DOHH2 (cell line): ENCODE measurements at regions not wholly inside any gene's neighbourhood (a gene's known extent, or its start where the extent isn't known, plus 50 kb on each side); places are given as distances from the start of the nearest gene placed in this dataset.

Experiments used
- H3F3A ChIP-seq: fragments of 200-600 bp; sonication (generic), shearing (Covaris generic); 2 replicates; pipeline ENCODE4 v1.6.0; 2016; ENCODE audit warnings: antibody characterized with exemption, mild to moderate bottlenecking; ENCODE audit not compliant: control insufficient read depth, insufficient read depth
- H3K27ac ChIP-seq: fragments of 200-600 bp; sonication (generic); 2 replicates; pipeline ENCODE4 v1.5.1; 2014; ENCODE audit warnings: low read depth, mild to moderate bottlenecking, low read length, moderate library complexity
- H3K27me3 ChIP-seq: fragments of 200-600 bp; sonication (generic); 2 replicates; pipeline ENCODE4 v1.6.1; 2014; ENCODE audit warnings: mild to moderate bottlenecking, low read length, mixed read lengths; ENCODE audit not compliant: control insufficient read depth
- H3K36me3 ChIP-seq: fragments of 200-600 bp; sonication (generic); 2 replicates; pipeline ENCODE4 v1.6.1; 2014; ENCODE audit warnings: mild to moderate bottlenecking, low read length, moderate library complexity, mixed read lengths; ENCODE audit not compliant: control insufficient read depth
- H3K4me1 ChIP-seq: fragments of 200-600 bp; sonication (generic); 2 replicates; pipeline ENCODE4 v1.6.1; 2014; ENCODE audit warnings: mild to moderate bottlenecking, low read length, mixed read lengths; ENCODE audit not compliant: control insufficient read depth
- H3K4me2 ChIP-seq: fragments of 200-600 bp; sonication (generic); 2 replicates; pipeline ENCODE4 v1.6.0; 2014; ENCODE audit warnings: mild to moderate bottlenecking, low read length, moderate library complexity
- H3K4me3 ChIP-seq: fragments of 200-600 bp; sonication (generic); 2 replicates; pipeline ENCODE4 v1.5.1; 2014; ENCODE audit warnings: mild to moderate bottlenecking, low read length, mixed read lengths
- H3K79me2 ChIP-seq: fragments of 200-600 bp; sonication (generic); 2 replicates; pipeline ENCODE4 v1.6.1; 2014; ENCODE audit warnings: mild to moderate bottlenecking, low read length, mixed read lengths; ENCODE audit not compliant: control insufficient read depth
- H3K9me2 ChIP-seq: fragments of 200-600 bp; sonication (generic); replicated peaks from 2 replicates; pipeline ENCODE4 v1.6.1; 2014; ENCODE audit warnings: mild to moderate bottlenecking, low read length, mixed read lengths; ENCODE audit not compliant: control insufficient read depth
- H3K9me3 ChIP-seq: fragments of 200-600 bp; sonication (generic); 2 replicates; pipeline ENCODE4 v1.6.1; 2014; ENCODE audit warnings: antibody characterized with exemption, low read length, mixed read lengths; ENCODE audit not compliant: control insufficient read depth, insufficient read depth
- H4K20me1 ChIP-seq: fragments of 200-600 bp; sonication (generic); 2 replicates; pipeline ENCODE4 v1.6.0; 2014; ENCODE audit warnings: low read depth, mild to moderate bottlenecking, antibody characterized with exemption, low read length, moderate library complexity; ENCODE audit not compliant: control insufficient read depth, insufficient read depth
- CTCF ChIP-seq: fragments of 200-600 bp; sonication (generic); IDR thresholded peaks from one replicate; pipeline ENCODE4 v1.5.1; 2014; ENCODE audit warnings: antibody characterized with exemption, mild to moderate bottlenecking, low read depth, low read length; ENCODE audit not compliant: poor library complexity, severe bottlenecking
- EZH2phosphoT487 ChIP-seq: fragments of 200-600 bp; sonication (generic); IDR thresholded peaks from 2 replicates; pipeline ENCODE4 v1.6.1; 2017; ENCODE audit warnings: borderline replicate concordance, mild to moderate bottlenecking, antibody characterized with exemption, low read length, moderate library complexity, mixed read lengths

GRCh38 chr13:80671773-80672172 is 330.8 kb upstream of the SPRY2 start:
- Histone ChIP-seq H4K20me1 (no peaks in the 10 kb centered on the region), H3K36me3 (no peaks in the 10 kb centered on the region), H3K27me3 (no peaks in the 10 kb centered on the region), H3K4me1 (no peaks in the 10 kb centered on the region), H3K9me3 (no peaks in the 10 kb centered on the region), H3F3A (no peaks in the 10 kb centered on the region), H3K9me2 (no peaks in the 10 kb centered on the region), H3K27ac (no peak overlapping the region), H3K79me2 (no peaks in the 10 kb centered on the region), H3K4me3 (no peak overlapping the region), H3K4me2 (no peak overlapping the region)
- TF ChIP-seq EZH2phosphoT487 (no peak), CTCF (no peak)

- no peaks in the 10 kb centered on the region for H3K9me3 ChIP-seq
- H3K79me2 ChIP-seq, result no peaks in the 10 kb centered on the region
- H3K36me3 ChIP-seq, result no peaks in the 10 kb centered on the region
- no peak overlapping the region for H3K27ac ChIP-seq
- TF ChIP-seq CTCF (no peak), EZH2phosphoT487 (no peak)
- H3F3A ChIP-seq, result no peaks in the 10 kb centered on the region
- no peaks in the 10 kb centered on the region for H3K4me1 ChIP-seq
- no peaks in the 10 kb centered on the region for H4K20me1 ChIP-seq
- H3K9me2 ChIP-seq, result no peaks in the 10 kb centered on the region
- no peaks in the 10 kb centered on the region for H3K27me3 ChIP-seq
- no peak overlapping the region for H3K4me3 ChIP-seq
- H3K4me2 ChIP-seq, result no peak overlapping the region
Observed at GRCh38 chr13:80669112-80669511, 328.2 kb upstream of the SPRY2 start.

- no peaks in the 10 kb centered on the region for H3K4me1 ChIP-seq
- H4K20me1 ChIP-seq, result no peaks in the 10 kb centered on the region
- no peaks in the 10 kb centered on the region for H3K79me2 ChIP-seq
- no peak overlapping the region for H3K27ac ChIP-seq
- H3F3A ChIP-seq, result no peaks in the 10 kb centered on the region
- H3K9me2 ChIP-seq, result no peaks in the 10 kb centered on the region
- H3K36me3 ChIP-seq, result no peaks in the 10 kb centered on the region
- H3K4me2 ChIP-seq, result no peak overlapping the region
- no peak for TF ChIP-seq EZH2phosphoT487
- TF ChIP-seq CTCF, result no peak
- no peaks in the 10 kb centered on the region for H3K27me3 ChIP-seq
- no peaks in the 10 kb centered on the region for H3K9me3 ChIP-seq
- H3K4me3 ChIP-seq, result no peak overlapping the region
Observed at GRCh38 chr13:80668452-80668851, 327.5 kb upstream of the SPRY2 start.
